GM20000 (cell line): ENCODE measurements at regions not wholly inside any gene's neighbourhood (a gene's known extent, or its start where the extent isn't known, plus 50 kb on each side); places are given as distances from the start of the nearest gene placed in this dataset.

Experiments
- DNase-seq: peaks from one replicate; pipeline ENCODE4 v3.0.0; 2012; ENCODE audit warnings: low spot score
- CTCF ChIP-seq: IDR thresholded peaks from 2 replicates; pipeline ENCODE4 v1.5.1; 2012; ENCODE audit warnings: mild to moderate bottlenecking, control low read depth; ENCODE audit errors: extremely low read depth, missing control alignments

- no peak for DNase-seq
- TF ChIP-seq CTCF, result no peak
These were observed 72.0 kb upstream of the PAPPA start for GRCh38 chr9:116081435-116082115.

- no peak for DNase-seq
- no peak for TF ChIP-seq CTCF
These were observed 69.8 kb upstream of the PAPPA start for GRCh38 chr9:116083837-116084236.

GRCh38 chr9:116084497-116084896 lies 69.1 kb upstream of the PAPPA start:
- DNase-seq, result no peak
- TF ChIP-seq CTCF, result no peak

DNA sequence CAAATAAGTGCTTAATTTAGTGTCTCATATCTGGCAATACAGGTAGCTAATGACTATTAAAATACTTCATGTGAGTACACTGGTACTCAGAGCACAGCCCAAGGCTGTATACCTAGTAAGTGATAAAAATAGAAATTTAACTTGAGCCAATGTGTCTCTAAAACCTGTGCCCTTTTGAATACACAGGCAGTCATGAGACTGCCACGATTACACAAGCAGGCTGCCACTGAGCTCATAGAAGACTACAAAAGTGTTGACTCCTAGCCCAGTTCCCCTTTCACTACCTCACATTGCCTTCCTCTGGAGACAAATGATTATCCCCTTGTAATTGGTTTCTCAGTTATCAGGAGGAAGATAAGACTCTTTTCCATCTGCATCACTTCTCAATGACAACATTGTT lies 66.3 kb upstream of the PAPPA start:
- no peak for TF ChIP-seq CTCF
- no peak for DNase-seq

DNA sequence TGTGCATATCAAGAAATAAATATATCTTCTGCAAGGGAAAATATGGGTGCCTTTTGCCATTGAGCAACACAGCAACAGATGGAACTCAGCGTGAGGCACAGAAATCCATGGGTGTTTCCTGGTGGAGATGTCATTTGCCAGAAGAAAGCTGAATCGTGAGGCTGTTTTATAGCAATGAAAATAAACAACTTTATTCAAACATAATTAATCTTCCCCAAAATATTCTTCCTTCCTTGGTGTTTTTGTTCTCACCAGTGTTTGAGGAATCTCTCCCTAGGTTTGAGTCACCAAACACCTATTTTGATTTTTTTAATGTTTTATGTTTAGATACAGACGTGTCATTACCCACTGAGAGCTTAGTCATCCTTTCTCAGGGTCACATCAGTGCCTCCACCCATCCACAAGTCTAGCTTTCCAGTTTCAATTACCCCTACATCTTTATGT lies 65.8 kb upstream of the PAPPA start:
- no peak for TF ChIP-seq CTCF
- DNase-seq, result no peak

DNA sequence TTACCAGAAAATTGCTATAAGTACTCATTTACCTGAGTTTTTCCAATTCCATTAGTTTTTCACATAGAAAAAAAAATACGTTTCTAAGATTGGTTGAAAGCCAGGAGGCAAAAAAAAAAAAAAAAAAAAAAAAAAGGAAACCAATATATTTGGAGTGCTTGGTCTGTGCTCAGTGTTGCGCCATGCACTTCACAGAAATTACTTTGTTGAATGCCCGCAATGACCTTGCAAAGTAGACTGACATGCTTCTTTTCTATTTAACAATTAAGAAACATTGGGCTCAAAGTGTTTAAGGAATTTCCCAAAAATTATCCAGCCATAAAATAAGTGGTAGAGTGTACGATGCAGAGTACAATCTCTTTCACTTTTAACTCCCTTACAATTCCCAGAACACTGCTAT lies 65.2 kb upstream of the PAPPA start:
- DNase-seq, result no peak
- no peak for TF ChIP-seq CTCF

GRCh38 chr9:116090030-116090770 lies 63.4 kb upstream of the PAPPA start:
- no peak for TF ChIP-seq CTCF
- DNase-seq, result no peak
